ENCODE measurements at regions not wholly inside any gene's neighbourhood (a gene's known extent, or its start where the extent isn't known, plus 50 kb on each side); places are given as distances from the start of the nearest gene placed in this dataset.

DNA sequence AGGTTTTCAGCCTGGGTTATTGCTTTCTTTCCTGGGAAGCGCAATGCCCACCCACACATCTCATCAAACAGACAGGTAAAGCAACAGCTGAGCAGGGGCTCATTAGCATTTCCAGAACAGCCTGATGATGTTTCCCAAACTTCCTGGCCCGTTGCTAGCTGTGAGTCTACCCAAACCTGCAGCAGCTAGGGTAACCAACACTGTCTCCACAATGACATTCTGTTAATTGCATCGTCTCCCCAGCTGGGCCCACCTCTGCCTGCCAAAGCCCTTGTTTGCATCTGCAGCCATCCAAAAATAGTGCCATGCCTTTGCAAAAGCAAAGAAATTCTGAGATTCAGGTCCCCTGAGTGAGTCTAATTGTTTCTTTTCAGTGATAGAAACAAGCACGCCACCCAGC, 273.0 kb downstream of the MED10 start:
- Histone ChIP-seq H3K4me2 (ENCODE audit: insufficient read depth in 1 of 2, low read depth in 2 of 2, low read length in 2 of 2) (no peak overlapping the region), H3K4me3 (ENCODE audit: extremely low read depth in 1 of 4, insufficient read depth in 2 of 4, low read depth in 3 of 4, low read length in 4 of 4) (no peak overlapping the region), H2BK5ac (ENCODE audit: low read depth, low read length) (no peak overlapping the region), H3K4me1 (replicated peaks in 1 of 4; ENCODE audit: control insufficient read depth in 3 of 4, insufficient read depth in 4 of 4, low read length in 3 of 4) (peaks cover 0 to 7% (median 2%) of the 10 kb centered on the region in 4 experiments; a peak in 3 of 7 replicates), H4K5ac (ENCODE audit: insufficient read length, low read depth, low read length) (no peak overlapping the region), H3K79me2 (ENCODE audit: control insufficient read depth in 1 of 2, insufficient read depth in 2 of 2, low read length in 2 of 2) (no peaks in the 10 kb centered on the region), H3K4ac (replicated peaks; ENCODE audit: insufficient read length, low read depth, low read length) (no peak overlapping the region), H4K8ac (ENCODE audit: extremely low read depth, insufficient read depth, low read length) (no peak overlapping the region), H3K23me2 (ENCODE audit: low read depth, low read length) (no peaks in the 10 kb centered on the region), H3K79me1 (ENCODE audit: low read depth, low read length) (no peaks in the 10 kb centered on the region), H3K14ac (ENCODE audit: insufficient read length) (no peak overlapping the region), H4K91ac (replicated peaks; ENCODE audit: insufficient read length, low read length) (no peak overlapping the region), H2BK15ac (ENCODE audit: low read length) (no peak overlapping the region), H3K36me3 (ENCODE audit: control insufficient read depth in 2 of 4, insufficient read depth in 4 of 4, low read length in 3 of 4) (no peaks in the 10 kb centered on the region), H4K20me1 (replicated peaks in 1 of 2; ENCODE audit: control insufficient read depth in 1 of 2, insufficient read depth in 2 of 2, low read length in 2 of 2) (no peaks in the 10 kb centered on the region), H3K27ac (ENCODE audit: low read depth, low read length) (no peak overlapping the region), H3K56ac (replicated peaks; ENCODE audit: insufficient read length, low read depth, low read length) (no peak overlapping the region), H3K18ac (ENCODE audit: extremely low read depth, low read length) (no peak overlapping the region), H3K23ac (ENCODE audit: insufficient read length) (no peak overlapping the region), H2AFZ (ENCODE audit: low read length) (no peak overlapping the region), H2AK5ac (ENCODE audit: low read depth, low read length) (no peak overlapping the region), H3K9me3 (ENCODE audit: insufficient read depth in 2 of 2, low read depth in 1 of 2, low read length in 1 of 2) (no peaks in the 10 kb centered on the region), H3K9ac (replicated peaks in 1 of 4; ENCODE audit: extremely low read depth in 1 of 4, low read depth in 3 of 4, low read length in 3 of 4) (no peak overlapping the region), H2BK12ac (ENCODE audit: low read depth, low read length) (no peak overlapping the region), H3K27me3 (replicated peaks in 1 of 4; ENCODE audit: control insufficient read depth in 3 of 4, extremely low read depth in 1 of 4, insufficient read depth in 3 of 4, low read length in 3 of 4) (no peaks in the 10 kb centered on the region), H2BK20ac (ENCODE audit: low read length) (no peak overlapping the region), H2BK120ac (replicated peaks; ENCODE audit: low read depth, low read length) (no peak overlapping the region)
- ChIA-PET CTCF (ENCODE audit: partially characterized antibody) (interaction anchor here (1.2 kb wide), 1 partner anchor 10 kb away, joined by 4 read pairs; no protein-coding TSS in a partner anchor), POLR2A (ENCODE audit: partially characterized antibody) (no interaction called here)
- 83% methylated on average over 4 of the region's 4 CpGs; no CpG with 5 or more reads in 1 of the 2 experiments for WGBS, 2 experiments (ENCODE audit: extremely low coverage in 1 of 2, insufficient coverage in 1 of 2, insufficient read length in 1 of 2, insufficient replicate concordance in 2 of 2, low coverage in 1 of 2, low lambda C conversion rate in 2 of 2, missing lambda C conversion rate in 1 of 2)
- no peak for FAIRE-seq
- DNase-seq (ENCODE audit: low read depth in 1 of 2, low spot score in 2 of 2), result no peak
- TF ChIP-seq BRCA1 (IDR thresholded peaks at IDR 0.05; ENCODE audit: low read depth, low read length) (no peak), CEBPB (IDR thresholded peaks at IDR 0.05; ENCODE audit: low read depth, low read length) (no peak), RFX5 (IDR thresholded peaks at IDR 0.05; ENCODE audit: borderline replicate concordance, low read depth, low read length) (no peak), YY1 (IDR thresholded peaks at IDR 0.05; ENCODE audit: low read depth, low read length) (no peak), RNF2 (IDR thresholded peaks at IDR 0.05; ENCODE audit: borderline replicate concordance, low read depth, low read length, missing control alignments, poor library complexity, severe bottlenecking) (no peak), SIX5 (IDR thresholded peaks at IDR 0.05; ENCODE audit: low read depth, low read length) (no peak), CBX8 (IDR thresholded peaks at IDR 0.05; ENCODE audit: borderline replicate concordance, low read depth, low read length) (no peak), NRF1 (IDR thresholded peaks at IDR 0.05; ENCODE audit: low read depth, low read length) (no peak), TAF7 (optimal IDR thresholded peaks at IDR 0.05; ENCODE audit: borderline replicate concordance, low read depth, low read length) (no peak)
- TF ChIP-seq, protein P1, sequence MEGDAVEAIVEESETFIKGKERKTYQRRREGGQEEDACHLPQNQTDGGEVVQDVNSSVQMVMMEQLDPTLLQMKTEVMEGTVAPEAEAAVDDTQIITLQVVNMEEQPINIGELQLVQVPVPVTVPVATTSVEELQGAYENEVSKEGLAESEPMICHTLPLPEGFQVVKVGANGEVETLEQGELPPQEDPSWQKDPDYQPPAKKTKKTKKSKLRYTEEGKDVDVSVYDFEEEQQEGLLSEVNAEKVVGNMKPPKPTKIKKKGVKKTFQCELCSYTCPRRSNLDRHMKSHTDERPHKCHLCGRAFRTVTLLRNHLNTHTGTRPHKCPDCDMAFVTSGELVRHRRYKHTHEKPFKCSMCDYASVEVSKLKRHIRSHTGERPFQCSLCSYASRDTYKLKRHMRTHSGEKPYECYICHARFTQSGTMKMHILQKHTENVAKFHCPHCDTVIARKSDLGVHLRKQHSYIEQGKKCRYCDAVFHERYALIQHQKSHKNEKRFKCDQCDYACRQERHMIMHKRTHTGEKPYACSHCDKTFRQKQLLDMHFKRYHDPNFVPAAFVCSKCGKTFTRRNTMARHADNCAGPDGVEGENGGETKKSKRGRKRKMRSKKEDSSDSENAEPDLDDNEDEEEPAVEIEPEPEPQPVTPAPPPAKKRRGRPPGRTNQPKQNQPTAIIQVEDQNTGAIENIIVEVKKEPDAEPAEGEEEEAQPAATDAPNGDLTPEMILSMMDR (IDR thresholded peaks at IDR 0.05; ENCODE audit: control extremely low read depth in 1 of 3, insufficient read depth in 1 of 3, low read depth in 1 of 3, low read length in 3 of 3), result no peak
- TF ChIP-seq, protein P2, sequence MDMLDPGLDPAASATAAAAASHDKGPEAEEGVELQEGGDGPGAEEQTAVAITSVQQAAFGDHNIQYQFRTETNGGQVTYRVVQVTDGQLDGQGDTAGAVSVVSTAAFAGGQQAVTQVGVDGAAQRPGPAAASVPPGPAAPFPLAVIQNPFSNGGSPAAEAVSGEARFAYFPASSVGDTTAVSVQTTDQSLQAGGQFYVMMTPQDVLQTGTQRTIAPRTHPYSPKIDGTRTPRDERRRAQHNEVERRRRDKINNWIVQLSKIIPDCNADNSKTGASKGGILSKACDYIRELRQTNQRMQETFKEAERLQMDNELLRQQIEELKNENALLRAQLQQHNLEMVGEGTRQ (IDR thresholded peaks at IDR 0.05; ENCODE audit: low read length), result no peak

All from H1 (cell line).